Ecto neural progenitor cell (in vitro differentiated cells): ENCODE measurements at regions not wholly inside any gene's neighbourhood (a gene's known extent, or its start where the extent isn't known, plus 50 kb on each side); places are given as distances from the start of the nearest gene placed in this dataset.
A peak's percentile ranks its signal among the peaks of the same experiment; 100 is the strongest.
"Not testable (repeated sequence)": the region's sequence is repeated elsewhere in the genome, so short reads cannot be mapped to it uniquely, and the experiment has no call there.

ENCODE experiments used
- DNase-seq: peaks from one replicate; pipeline ENCODE4 v3.0.0-alpha.2; 2018; ENCODE audit warnings: low spot score

DNA sequence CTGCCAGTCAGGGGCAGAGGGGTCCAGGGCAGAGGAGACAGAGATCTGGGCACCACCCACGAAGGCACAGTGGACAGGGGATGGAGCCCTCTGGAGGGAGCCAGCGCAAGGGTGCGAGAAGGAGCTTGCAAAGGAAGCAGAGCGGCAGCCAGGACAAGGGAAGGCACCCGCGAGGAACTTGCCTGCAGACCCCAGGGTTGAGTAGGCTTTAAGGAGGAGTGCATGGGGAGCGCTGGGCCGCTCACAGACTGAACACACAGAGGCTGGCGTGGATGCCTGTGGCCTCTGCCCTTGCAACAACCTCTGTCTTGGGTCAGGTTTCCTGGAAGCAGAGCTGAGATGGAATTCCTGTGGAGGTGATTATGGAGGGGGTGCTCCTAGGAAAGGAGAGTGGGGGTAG is 374.4 kb downstream of the CNTNAP3B start:
- DNase-seq, result peak; percentile 15

DNA sequence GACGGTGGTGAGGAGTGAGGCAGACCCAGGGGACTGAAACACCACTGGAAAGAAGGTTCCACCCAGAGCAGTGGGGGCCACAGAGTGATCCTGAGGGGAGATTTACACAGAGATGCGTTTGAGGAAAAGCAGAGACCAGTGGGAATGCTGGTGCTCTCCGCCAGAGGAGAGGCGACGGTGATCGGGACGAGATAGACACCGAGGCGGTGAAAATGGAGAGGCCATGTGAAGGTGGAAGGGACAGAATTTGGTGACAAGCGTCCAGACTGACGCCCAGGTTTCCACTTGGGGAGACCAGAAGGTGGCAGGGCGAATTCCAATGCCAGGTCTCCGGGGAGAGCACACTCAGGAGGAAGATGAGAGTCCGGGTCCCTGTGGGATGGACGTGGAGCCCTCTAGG is 374.8 kb downstream of the CNTNAP3B start:
- peak; percentile 12 for DNase-seq

DNA sequence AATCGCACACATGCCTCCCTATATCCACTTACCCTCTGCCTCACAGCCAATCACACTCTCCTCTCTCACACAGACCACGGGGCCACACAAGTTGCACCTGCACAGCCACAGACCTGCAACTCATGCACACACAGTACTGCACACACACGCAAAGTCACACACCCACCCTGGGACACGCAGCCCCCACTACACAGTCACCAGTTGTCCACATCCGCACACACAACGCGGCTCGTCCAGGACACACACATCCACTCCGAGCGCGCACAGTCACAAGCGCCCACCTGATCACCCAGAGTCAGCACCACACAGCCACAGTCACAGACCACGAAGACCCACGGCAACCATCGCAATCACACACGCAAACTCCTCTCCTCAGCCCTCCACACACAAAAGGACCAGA is 387.3 kb downstream of the CNTNAP3B start:
- DNase-seq, result not testable (repeated sequence)

DNA sequence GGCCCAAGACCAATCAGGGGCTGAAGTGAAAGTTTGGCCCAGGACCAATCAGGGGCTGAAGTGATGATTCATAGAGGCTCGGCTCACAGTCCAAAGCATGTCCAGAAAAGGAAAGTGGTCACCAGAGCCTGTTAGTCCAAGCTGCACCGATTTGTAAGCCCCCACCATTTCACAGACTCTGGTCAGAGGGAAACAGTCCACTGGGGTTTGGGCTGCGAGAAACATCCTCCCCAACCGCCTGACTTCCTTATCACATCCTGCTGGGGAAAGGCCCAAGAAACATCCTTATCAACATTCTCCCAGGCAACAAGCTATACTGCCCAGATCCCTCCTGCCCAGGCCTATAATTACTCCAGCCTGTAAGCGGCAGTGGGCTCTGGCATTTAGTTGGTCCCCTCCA is 388.1 kb downstream of the CNTNAP3B start:
- DNase-seq, result not testable (repeated sequence)

DNA sequence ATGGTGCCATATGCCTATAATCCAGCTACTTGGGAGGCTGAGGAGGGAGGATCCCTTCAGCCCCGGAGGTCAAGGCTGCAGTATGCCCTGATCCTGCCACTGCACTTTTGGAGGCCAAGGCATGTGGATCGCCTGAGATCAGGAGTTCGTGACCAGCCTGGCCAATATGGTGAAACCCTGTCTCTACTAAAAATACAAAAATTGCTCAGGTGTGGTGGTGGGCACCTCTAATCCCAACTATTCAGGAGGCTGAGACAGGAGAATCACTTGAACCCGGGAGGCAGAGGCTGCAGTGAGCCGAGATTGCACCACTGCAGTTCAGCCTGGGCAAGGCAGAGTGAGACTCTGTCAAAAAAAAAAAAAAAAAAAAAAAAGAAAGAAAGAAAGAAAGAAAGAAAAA is 390.5 kb downstream of the CNTNAP3B start:
- DNase-seq, result peak; percentile 8

DNA sequence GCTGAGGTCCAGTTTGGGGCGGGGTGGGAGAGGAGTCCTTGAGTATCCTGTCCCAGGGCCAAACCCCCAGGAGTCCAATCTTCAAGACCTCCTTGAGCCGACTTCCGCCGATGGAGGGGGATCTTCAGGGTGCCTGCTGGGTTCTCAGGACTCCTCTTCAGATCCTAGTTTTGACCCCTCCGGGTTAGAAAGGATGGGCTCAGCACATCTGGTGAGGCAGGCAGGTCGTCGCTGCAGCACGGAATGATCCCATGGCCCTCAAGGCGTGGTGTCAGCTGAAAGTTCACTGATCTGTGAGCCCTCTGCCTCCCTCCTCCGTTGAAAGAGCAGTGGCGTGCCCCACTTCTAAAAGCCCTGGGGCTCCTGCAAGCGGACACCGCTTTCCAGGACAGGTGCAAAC is 430.0 kb downstream of the CNTNAP3B start:
- not testable (repeated sequence) for DNase-seq

DNA sequence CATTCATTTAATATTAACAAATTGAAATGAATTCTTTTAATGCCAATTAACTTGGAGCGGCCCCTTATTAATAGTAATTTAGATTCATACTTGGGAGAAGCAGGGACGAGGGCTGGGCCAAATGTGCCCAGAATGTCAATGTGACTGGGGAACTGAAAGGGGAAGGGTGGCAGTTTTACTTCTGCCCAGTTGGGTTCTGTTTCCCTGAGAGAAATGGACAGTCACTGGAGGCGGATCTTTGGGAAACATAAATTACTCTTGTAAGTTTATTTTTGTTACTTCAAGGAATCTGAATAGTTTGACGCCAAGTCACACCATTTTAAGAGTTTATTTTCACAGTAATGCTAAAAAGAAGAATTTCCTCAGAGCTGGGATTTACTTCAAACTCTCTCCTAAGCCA is 432.1 kb downstream of the CNTNAP3B start:
- DNase-seq, result not testable (repeated sequence)

DNA sequence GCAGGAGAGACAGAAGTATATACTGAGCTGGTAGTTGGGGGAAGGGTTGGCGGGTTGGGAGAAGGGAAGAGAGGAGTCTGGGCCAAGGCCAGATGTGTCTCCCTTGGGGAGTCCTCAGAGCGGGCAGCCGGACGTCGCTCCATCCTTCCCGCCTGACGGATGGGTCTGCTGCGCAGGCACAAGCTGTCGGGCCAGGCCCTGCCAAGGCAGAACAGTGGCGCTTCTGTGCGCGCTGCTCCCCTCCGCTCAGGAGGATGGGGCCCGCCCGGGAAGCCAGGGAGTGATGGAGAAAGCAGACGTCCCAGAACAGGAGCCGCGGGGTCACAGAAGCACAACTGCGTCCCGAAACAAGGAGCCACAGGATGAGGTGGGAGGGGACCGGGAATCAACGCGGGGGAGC is 449.9 kb downstream of the CNTNAP3B start:
- not testable (repeated sequence) for DNase-seq

DNA sequence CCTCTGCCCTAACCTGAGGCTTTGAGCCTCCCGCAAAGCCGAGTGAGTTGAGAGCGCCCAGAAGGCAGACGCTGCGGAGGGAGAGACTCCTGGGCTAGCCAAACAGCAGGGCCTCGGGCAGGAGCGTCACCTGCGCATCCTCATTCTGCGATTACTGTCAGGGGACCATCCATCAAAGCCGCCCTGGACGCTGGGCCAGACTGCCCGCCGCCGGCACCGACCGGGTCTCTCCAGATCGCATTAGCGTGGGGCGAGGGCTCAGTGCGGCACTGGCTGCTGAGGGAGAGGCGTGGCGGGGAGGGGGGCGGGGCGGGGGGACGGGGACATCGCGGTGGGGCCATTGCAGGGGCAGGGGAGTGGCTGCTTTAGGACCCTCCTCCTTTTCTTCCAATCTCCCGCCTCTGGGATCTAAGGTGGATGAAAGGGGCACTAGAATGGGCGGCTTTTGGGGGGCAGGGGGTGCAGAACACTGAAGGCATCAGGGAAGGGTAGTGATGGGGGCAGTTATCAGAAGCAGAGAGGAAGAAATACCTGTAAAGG is 465.7 kb downstream of the CNTNAP3B start:
- DNase-seq, result peak; percentile 70

DNA sequence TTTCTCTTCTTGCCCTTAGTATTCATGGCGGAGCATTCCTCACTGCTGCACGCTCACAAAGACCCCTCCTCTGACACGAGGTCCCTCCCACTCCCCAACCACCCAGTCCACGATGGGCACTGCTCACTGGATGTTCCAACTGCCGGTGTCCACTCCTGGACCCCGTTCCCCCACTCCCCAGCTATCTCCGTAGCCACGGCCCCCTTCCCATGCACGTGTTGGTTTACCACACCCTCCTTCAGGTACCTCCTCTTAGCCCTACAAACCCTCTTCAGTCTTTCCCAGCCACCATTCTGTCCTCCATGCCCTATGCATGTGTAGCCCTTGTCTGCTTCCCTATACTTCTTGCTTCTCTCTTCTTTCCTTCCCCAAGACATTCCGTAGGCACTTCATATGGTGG is 469.6 kb upstream of the ZNG1F start:
- not testable (repeated sequence) for DNase-seq

DNA sequence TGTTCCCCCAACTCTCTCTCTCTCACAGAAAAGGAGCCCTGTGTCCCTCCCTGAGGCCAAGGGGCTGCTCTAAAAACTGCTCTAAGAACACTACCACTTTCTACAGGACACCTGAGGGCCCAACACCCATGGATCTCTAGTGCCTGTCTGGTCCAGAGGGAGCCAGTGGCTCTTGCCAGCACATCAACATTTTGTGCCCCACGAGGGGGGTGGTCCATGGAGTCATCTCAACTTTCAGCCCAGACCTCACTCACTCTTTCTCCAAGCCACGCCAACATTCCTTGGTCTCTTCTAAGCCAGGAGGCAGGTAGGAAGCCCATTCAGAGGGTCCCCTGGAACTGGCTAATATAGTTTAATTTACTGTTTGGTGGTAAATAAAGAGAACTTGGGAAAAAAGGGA is 469.0 kb upstream of the ZNG1F start:
- not testable (repeated sequence) for DNase-seq

DNA sequence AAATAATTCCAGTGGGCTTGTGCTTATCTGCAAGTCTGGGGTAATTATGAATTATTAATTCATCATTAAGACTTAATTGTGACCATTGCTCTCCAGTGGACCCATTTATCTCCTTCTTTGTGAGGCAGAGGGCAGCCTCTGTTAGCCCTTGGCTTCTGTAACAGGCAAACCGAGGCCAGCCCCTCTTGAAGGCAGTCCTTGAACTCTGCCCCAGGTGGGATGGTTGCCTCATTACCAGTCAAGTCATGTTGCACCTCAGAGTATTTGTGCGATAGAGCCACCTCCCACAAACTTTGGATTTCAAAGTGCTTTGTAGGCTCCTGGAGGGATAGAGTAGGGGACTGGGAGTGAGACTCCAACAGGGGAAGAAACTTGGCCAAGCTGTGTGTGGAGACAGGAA is 468.0 kb upstream of the ZNG1F start:
- DNase-seq, result not testable (repeated sequence)

DNA sequence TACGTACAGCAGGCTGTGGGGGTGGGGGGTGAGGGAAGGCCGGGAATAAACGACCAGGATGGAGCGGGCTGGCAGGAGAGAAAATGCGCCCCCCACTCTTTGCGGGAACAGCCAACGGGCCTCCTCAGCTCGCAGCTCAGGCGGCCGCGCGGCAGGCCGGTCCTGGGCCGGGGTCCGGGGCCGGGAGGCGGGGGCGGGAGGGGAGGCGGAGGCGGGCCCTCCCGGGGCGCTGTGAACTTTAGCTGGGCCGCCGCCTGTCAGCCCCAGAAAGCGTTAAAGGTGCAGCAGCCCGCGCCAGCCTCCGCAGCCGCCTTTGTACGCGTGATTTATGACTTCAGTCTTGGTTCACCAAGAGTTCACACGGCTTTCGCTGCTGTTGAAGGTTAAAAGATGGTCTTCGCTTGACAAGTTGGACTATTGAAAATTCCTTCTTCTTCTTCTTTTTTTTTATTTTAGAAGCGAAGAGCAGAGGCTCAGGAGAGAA is 466.0 kb upstream of the ZNG1F start:
- DNase-seq, result not testable (repeated sequence)

DNA sequence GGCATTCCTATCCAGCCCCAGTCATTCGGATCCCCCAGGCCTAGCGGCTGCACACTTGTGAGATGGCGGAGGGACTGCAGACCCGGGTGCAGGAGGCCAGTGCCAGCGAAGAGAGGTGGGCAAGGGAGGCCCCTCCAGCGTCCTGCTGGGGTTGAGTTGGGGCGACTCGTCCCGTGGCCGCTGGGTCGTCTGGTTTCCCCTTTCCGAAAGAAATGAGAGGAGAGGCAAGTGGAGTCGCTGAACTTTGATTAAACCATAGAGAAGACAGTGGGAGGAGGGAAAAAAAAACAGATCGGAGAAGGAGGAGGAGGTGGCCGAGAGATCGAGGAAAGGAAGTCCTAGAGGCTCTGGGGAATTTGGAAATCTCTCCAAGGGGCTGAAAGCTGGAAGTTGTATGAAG is 465.2 kb upstream of the ZNG1F start:
- not testable (repeated sequence) for DNase-seq

DNA sequence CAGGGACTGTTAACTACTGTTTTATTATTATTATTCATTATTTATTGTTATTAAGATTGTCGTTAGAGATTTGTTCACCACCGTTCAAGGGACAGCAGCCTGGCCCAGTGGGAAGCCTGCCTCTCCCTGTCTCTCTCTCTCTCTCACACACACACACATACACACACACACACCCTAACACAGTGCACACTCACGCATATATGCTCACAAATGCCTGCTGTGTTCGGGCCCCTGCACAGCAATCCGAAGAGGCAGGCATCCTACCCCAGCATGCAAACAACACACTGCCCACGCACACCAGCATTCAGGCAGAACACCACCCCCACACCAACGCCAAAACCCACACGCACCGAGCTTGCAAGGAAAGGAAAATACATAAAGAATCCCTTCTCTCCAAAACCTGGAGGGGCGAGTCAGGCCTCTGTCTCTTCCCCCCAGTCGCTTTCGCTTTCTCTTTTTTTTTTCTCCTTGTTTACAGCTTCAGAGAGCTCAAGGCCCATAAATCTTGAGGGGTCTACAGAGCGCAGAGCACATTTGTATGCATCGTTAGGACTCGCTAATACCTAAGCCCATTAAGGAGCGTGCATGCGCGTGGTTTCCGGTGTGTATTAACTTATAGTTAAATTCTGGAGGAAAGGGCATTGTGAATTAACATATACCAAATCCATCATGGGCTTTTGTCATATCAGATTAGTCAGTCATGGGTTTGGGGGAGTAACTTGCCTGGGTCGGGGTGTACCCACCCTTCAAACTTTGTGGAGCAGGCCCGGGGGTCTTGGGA is 464.6 kb upstream of the ZNG1F start:
- not testable (repeated sequence) for DNase-seq

DNA sequence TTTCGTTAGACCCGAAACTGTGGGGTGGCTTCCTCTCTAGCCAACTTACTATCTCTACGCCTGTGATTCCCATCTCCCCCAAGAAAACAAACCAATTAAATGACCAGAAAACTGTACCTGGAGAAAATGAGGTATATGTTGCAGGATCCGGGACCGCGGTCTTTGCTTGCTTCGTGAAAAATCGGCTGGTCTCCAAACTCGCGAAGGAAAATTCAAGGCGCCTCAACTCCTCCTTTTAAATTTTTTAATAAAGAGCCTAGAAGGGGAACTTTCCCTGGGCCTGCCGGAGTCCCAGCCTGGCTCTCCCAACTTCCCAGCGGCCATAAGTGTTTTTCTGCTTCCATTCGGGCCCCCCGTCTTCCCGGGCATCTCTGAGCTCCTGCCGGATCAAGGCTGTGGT is 463.7 kb upstream of the ZNG1F start:
- DNase-seq, result not testable (repeated sequence)

DNA sequence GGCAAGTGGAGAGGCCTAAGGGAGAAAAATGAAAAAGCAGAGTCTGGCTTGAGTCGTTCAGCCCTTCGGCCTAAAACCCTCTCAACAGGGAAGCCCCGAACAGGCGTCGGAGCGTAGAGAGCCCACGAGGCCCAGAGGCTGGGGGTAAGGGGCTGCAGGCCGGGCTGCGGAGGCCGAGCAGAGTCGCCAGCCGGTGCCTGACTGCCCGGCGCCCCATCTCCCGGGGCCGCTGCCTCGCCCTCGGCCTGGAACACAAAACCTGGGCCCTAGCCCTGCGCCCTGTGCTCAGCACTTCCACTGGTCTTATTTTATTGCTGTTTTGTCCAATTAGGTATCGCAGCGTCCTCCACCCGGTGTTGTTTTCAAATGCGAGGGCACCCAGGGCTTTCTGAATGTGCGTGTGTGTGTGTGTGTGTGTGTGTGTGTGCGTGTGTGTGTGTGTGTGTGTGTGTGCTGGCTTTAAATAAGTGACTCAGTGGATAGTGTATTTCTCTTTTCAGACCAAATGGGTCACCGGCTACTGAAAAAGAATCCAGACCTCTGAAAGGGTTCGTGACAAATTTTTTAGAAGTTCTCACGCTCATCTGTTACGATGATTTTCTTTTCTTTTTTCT is 463.1 kb upstream of the ZNG1F start:
- not testable (repeated sequence) for DNase-seq

DNA sequence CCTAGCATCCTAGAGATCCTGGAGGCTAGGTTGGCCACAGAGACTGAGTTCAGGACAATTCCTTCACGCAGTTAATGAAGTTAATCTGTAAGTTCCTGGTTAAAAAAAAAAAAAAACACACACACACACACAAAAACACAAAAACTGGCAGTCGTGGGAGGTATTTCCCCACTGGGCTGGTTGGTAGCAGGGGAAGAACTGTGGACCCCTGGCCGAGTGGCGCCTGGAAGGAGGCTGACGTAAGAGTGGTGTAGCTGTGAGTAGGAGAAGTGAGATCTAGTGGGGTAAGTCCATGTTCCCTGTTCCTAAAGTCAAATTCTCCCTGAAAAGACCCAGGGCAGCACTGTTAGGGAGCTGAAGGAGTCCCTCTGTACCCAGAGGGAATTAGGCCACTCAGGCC is 461.0 kb upstream of the ZNG1F start:
- DNase-seq, result not testable (repeated sequence)

DNA sequence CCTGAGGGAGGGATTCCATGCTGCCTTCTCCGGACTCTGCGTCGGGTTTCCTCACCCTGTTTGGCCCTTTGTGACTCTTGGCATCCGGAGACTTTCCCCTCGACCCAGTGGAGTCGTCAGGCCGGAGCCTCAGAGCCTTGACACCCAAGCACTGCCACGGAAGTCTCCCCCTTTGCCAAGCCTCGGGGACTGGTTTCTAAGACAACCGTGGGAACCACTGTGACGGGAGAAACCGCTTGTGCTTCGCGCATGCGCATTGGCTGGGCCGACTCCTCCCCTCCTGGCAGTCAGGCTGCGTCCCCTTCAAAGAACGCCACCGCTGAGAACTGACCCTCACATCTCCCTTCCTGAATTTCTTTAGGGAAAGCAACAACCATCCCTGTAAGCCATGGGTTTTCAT is 459.4 kb upstream of the ZNG1F start:
- peak; percentile 49 for DNase-seq

DNA sequence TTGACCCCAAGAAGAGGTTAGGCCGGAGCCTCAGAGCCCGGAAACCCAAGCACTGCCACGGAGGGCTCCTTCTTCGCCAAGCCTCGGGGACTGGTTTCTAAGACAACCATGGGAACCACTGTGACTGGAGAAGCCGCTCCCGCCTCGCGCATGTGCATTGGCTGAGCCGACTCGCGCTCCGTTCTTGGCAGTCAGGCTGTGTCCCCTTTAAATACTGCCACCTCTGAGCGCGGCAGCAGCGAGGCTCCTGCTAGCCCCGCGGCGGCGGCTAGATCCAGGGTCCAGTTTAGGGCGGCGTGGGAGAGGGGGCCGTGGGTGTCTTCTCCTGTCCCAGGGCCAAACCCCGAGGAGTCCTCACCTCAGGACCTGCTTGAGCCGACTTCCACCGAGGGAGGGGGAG is 457.1 kb upstream of the ZNG1F start:
- not testable (repeated sequence) for DNase-seq

DNA sequence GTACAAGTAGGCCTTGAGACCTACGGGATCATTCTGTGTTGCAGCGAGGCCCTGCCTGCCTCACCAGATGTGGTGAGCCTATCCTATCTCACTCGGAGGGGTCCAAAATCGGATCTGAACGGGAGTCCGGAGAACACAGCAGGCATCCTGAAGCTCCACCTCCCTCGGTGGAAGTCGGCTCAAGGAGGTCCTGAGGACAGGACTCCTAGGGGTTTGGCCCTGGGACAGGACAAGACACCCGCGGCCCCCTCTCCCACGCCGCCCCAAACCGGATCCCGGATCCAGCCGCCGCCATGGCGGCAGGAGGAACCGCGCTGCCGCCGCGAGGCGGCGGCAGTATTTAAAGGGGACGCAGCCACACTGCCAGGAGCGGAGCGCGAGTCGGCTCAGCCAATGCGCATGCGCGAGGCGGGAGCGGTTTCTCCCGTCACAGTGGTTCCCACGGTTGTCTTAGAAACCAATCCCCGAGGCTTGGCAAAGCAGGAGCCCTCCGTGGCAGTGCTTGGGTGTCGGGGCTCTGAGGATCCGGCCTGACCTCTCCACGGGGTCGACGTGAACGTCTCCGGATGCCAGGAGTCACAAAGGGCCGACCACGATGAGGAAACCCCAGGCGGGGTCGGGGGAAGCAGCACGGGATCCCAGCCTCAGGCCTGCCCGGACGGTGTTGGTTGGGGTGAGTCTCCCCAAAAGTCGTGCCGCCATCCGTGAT is 454.6 kb upstream of the ZNG1F start:
- peak; percentile 74 for DNase-seq

DNA sequence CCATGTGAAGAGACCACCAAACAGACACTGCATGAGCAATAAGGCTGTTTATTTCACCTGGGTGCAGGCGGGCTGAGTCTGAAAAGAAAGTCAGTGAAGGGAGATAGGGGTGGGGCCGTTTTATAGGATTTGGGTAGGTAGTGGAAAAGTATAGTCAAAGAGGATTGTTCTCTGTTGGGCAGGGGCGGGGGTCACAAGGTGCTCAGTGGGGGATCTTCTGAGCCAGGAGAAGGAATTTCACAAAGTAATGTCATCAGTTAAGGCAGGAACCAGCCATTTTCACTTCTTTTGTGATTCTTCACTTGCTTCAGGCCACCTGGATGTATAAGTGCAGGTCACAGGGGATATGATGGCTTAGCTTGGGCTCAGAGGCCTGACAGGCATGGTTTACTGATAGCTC is 444.6 kb upstream of the ZNG1F start:
- DNase-seq, result not testable (repeated sequence)

DNA sequence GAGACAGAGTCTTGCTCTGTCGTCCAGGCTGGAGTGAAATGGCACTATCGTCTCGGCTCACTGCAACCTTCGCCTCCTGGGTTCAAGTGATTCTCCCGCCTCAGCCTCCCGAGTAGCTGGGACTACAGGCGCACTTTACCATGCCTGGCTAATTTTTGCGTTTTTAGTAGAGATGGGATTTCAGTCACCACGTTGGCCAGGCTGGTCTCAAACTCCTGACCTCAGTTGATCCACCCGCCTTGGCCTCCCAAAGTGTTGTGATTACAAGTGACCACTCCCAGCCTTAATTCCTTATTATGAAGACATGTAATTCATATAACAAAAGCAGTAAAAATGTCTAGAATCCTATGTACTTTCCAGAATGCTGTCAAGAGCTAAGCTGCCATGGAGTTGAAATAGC is 434.5 kb upstream of the ZNG1F start:
- DNase-seq, result not testable (repeated sequence)
